ENCODE measurements at regions not wholly inside any gene's neighbourhood (a gene's known extent, or its start where the extent isn't known, plus 50 kb on each side); places are given as distances from the start of the nearest gene placed in this dataset.
"Not testable (repeated sequence)": the region's sequence is repeated elsewhere in the genome, so short reads cannot be mapped to it uniquely, and the experiment has no call there.

DNA sequence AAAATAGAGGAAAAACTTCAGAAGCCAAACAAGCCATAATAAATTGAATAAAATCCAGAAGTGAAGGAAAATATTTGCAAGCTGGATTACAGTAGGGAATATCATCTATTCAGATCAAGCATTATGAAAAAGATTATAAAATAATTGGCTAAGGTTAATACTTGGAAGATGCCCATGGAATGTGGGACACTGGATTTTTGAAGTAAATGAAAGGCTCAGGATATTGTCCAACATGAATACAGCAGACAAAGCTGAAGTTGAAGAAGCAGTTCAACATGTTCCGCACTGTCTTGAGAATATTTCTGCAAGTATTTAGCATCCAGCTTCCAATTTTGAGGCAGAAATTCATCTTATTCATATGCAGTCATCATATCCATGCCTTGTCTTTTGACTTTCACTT is 1278.4 kb upstream of the GJE1 start:
- DNase-seq, result no peak

DNA sequence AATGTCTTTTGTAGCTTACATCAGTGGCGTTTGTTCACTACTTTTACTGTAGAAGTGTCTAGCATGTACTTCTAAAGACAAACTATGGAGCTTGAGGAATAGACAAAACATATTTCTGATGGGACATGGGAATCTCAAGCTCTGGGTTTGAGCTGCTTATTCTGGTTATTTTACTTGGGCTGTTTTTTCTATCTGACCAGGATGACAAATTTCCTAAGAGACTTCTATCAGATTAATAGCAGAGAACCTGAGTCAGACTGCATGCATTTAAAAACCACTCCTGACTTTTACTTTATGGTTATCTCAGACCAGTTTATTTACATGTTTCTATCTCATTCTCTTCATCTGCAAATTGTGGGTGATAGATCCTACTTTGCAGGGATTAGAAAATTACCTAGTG is 1282.3 kb upstream of the GJE1 start:
- DNase-seq, result no peak

DNA sequence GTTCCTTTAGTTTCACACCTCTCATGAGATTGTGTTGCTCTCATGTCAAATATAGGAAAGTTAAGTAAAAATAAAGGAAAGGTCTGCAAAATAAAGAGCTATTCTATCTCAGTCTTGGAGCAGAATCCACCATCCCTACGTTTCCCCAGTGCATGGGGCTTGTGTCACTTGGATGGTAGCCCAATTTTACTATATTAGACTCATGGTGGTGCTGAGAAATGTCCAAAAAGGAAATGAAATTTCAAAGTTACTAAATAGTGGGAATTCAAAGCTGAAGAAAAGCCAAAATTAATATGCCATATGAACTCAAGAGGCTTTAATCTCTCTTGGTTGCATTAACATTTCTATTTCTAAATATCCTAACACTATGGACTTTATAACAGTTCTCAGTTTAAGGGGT is 1283.3 kb upstream of the GJE1 start:
- no peak for DNase-seq

DNA sequence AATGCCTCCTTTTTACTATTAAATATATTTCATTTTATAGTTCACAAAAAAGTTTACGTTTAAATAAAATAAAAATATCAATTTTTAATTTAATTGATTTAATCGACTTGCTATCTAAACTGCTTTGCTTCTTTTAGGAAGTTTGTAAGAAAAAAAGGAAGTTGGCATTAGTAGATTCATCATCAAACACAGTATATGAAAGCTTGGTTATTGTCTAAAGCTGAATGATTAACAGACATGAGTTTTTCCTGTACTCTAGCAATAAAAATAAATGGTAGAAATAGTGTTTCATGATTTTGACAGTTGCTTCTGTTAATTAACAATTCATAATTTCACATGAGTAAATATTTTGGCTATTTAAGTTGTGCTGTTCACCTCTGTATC is 1285.5 kb upstream of the GJE1 start:
- DNase-seq, result no peak

DNA sequence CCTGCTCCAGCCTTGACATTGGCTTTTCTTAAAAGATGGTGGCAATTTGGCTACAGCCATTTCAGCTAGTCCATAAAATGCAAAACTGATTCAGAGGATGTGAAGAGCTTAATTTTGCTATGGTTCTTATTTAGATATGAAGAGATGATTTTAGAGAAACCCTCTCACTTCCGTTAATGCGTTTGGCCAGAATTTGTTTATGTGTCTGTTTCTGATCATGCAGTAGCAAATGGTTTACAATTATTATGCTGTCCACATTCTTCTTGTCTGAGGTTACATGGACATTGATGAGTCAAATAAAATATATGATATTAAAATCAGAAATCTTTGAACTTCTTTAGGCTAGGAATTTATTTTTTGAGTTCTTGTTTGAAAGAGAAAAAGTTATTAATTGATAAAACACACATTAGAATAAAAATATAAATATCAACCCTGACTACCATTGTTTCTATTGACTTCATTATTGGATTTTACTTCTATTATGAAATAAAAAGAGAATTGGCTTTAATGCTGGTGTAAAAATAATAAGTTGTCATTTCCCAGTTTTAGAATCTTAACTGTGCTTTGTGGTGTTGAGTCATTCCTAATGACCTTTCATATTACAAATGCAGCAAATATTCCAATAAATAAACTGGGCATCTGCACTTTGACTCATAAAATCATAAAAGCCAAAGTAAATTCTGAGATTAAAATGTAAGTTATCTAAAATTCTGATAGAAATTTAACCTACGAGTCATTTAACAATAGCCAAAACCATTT is 1286.0 kb upstream of the GJE1 start:
- DNase-seq, result no peak

DNA sequence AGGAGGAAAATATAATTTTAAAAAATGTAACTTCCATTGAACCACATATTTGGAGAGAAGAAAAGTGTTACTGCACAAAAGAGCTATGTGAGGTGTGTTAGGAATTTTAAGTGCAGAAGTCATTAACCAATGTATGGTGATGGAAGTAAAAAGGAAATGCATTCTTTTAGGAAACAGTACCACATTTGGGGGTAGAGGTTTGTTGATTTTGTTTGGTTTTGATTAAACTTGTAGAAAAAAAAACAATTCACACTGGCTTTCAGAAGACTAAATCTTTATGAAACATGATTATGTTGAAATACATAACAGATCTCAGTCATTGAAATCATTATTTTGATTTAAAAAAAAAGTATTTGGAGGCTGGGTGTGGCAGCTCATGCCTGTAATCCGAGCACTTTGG is 1287.0 kb upstream of the GJE1 start:
- DNase-seq, result no peak

DNA sequence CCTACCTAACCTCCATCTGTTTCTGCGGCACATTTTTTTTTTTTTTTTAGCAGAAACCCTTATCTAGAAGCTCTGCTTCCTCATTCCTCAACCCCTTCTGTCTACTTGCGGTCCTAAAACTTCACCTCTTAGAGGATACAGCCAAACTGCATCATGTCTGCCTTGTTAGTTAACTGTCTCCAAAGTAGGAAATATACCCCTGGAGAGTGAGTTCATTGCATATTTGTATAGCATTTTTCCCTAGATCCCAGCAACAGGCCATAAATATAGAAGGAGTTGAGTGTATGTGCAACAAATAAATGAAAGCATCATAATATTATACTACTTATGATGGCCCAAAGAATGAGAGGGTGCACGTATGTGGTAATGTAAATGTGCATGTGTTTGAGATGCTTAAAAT is 1288.6 kb upstream of the GJE1 start:
- DNase-seq, result no peak

DNA sequence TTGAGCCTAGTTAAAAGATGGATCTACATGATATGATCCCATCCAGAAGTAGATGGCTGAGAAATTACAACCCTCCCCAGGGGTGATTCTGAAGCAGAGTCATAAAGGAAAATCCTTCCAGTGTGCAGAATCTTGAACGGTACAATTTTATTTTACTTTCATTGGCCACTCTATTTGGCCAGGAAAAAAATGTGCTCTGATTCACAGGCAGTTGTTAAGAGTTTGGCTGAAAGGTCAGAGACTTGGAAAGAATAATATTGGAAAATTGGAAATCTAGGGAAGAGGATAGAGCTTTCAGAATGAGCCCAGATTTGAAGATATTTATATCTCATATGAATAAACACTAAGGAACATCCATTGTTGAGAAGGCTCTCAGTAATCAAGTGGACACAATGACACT is 1299.3 kb upstream of the GJE1 start:
- no peak for DNase-seq

DNA sequence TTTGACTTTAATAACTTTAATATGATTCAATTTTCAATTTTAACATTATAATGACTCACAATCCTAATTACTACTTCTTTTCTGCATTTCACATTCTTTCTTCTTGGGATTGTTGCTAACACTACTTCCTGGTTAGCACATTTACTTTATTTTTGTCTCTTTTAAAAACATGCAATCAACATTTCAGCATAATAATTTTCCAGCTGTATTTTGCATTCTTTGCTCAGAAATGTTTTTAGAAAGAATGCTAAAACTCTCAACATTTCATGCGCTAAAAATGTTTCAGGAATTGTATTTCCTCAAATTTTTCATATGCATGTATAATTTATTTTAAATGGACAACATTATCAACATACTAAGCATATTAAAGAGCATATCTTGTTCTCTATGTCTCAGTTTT is 1302.1 kb upstream of the GJE1 start:
- DNase-seq, result no peak

DNA sequence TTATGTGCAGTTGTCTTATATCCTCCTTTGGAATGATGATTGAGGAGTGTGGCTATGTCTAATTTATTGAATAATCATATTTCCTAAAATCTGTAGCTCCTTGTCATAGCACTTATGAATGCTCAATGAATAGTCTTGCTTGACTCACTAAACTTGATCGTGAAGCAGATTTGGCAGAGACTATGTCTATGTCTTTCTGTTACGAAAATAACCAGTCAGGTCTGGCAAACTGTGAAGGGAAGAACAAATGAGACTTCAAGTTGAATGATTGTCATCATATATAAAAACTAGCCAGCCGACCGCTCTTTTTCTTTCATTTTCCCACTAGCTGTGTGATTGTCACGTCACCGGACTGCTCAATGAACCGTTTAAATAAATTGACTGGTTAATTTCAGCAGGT is 1303.9 kb upstream of the GJE1 start:
- no peak for DNase-seq

DNA sequence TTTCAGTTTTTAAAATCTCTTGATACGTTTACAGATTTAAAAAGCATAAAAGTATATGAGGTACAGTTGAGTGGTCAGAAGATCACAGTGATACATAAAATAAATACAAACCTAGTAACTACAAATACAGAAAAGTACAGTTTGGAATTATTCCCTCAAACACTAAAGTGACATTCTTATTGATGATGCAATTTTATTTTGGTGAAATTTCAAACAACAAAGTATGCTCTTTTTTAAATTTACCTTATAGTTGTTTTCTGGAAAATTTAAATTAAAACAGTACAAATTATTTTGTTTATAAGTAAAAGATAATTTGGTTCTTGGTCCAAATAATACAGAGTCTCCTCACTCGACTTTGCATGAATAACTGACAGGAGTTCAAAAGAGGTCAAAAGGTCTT is 1305.1 kb upstream of the GJE1 start:
- DNase-seq, result no peak

DNA sequence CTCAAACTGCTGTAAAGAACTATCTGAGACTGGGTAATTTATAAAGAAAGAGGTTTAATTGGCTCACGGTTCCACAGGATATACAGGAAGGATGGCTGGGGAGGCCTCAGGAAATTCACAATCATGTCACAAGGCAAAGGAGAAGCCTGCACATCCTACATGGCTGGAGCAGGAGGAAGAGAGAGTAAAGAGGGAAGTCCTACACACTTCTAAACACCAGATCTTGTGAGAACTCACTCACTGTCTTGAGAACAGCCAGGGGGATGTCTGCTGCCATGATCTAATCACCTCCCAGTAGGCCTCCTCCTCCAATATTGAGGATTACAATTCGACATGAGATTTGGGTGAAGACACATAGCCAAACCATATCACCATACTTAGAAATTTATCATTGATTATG is 1307.0 kb upstream of the GJE1 start:
- no peak for DNase-seq

DNA sequence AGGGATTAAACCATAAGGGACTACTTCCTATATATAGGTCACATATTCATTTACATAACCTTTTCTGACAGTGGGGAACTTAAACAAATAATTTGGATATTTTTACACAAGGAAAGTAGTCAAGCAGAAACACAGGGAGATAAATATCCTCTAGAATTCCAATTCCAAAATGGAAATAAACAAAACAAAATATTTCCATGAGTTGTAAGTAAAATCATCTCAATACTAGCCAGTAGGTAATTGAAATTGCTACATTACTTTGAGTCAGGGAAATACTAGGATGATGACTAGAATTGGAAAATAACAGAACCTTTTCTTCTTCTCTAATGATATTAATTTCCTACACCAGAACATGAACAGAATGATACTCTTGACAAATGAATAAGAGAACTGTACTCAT is 1308.1 kb upstream of the GJE1 start:
- DNase-seq, result no peak

DNA sequence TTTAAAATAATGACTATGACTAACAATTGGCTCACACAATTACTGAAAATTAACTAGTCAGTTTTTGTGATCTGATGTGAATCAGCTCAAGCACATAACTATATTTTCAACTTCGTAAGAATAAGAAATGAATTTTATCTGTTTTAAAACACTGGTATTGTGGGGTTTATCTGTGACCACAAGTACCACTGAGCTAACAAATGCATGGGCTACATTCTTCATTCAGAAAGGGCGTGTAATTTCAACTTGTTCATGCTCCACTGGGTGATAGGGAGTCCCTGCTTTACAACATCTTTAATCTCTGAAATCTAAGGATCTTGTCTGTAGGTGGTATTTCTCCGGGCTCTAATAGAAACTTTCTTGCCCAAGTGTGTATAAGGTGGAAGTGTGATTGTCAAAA is 1311.5 kb upstream of the GJE1 start:
- DNase-seq, result no peak

DNA sequence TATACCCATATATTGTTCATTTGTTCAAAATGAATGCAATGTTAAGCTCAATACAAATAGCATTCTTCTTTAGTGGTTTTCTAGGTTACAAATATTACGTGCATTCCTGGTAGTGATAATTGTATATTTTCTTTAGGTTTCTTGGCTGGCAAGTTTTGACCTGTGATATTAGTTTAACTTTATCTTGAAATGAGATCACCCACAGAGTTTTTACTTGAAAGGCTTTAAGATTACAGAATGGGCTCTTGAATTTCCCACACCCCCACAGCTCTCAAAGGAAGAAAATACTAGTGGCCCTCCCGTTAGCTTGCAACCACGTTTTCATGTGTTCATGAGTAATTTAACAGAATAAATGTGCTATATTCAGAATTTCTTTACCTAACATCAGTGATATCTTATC is 1315.5 kb upstream of the GJE1 start:
- no peak for DNase-seq

DNA sequence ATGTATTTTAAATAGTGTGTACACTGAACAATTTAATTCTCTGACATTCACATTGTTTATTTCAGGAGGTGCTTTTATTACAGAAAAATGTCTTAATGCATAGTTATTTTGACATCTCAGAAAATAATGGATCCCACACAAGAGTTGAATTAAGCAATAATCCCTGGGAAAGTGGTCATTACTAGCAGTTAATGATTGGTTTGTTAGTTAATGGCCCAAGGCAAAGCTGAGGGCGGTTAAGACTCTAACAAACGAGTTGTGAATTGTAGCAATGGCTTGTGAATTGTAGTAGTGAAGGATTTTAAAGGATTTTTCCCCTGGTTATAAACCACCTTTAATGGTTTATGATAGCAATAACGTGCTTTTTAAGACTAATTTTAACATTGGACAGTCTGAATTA is 1316.0 kb upstream of the GJE1 start:
- no peak for DNase-seq

DNA sequence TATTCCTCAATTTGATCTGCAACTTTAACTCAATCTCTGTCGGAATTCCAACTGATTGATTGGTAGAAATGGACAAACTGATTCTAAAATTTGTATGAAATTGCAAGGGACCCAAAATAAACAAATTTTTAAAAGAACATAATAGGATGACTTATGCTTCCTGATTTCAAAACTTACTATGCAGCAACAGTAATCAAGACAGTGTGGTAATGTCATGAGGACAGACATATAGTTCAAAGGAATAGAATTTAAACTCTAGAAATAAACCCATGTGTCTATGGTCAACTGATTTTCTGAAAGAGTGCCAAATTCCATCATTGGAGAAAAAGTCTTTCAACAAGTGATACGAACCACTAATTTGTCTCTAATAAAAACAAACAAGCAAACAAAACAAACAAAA is 1320.1 kb upstream of the GJE1 start:
- no peak for DNase-seq

DNA sequence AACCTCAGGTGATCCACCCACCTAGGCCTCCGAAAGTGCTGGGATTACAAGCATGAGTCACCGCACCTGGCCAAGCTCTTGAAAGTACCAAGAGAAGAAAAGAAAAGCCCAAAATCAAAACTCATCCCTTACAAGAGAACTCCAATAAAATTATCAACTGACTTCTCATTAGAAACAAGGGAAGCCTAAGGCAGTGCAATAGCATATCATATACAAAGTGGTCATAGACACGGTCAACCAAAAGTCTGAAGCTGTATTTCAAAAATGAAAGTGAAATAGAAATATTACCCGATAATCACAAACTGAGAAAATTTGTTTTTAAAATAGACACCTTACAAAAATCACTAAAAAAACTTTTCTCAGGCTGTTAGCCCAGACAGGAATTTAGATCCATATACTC is 1321.1 kb upstream of the GJE1 start:
- no peak for DNase-seq

DNA sequence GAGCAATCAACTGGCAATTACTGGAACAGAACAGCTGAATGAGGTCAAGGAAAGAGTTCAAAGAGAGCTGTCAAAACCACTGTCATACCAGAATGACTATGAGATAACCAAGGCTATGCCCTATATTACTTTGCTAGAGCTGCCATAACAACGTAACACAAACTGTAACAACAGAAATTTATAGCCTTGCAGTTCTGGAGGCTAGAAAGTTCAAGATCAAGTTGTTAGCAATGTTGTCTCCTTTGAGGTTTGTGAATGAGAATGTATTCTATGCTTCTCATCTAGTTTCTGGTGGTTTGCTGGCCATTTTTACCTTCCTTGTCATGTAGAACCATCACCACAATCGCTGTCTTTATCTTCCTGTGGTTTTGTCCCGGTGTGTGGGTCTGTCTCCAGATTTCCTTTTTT is 1323.0 kb upstream of the GJE1 start:
- DNase-seq, result no peak

DNA sequence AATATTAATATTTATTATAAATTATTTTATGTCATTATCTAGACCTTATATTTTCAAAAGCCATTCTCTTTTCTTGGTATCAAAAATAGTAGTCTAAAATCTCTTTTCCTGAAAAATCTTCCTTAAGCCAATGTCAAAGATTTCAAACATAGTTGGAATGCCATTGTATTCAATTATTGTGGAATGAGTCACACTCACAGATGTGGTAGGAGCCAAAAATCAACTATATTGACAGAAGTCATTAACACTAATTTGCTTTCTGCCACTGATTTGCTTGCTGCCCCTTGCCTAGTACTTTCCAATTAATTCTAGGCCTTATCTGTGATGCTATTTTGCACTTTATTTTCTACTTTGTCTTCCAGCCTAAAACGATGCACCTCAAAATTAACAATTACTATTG is 1326.3 kb upstream of the GJE1 start:
- no peak for DNase-seq

DNA sequence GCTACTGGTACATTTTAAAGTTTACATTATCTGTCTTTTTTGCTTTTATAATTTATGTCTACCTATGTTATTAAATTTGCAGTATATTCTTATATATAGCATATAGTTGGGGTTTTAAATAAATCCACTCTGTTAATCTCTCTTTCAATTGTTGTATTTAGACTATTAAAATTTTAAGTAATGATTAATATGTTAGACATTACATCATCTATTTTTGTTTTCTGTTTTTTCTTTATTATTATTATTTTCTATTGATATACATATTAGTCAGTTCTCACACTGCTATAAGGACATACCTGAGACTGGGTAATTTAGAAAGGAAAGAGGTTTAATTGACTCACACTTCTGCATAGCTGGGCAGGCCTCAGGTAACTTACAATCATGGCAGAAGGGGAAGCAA is 1338.2 kb upstream of the GJE1 start:
- DNase-seq, result no peak

DNA sequence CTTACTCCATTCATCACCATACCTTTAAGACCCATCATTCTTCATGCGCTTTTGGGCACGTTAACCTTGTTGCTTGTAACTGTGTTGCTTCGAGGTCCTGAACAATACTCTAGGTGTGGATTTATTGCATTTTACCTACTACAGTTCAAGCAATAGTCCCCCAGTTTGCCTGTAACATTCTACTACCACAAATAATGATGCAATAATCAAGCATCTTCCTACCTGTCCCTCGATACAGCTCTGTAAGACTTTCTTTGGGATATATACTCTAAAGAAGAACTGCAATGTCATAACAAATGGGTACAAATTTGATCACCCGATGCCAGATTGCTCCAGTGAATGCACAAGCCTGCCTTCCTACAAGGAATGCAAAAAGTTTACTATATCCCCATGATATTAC is 1342.6 kb upstream of the GJE1 start:
- DNase-seq, result no peak

DNA sequence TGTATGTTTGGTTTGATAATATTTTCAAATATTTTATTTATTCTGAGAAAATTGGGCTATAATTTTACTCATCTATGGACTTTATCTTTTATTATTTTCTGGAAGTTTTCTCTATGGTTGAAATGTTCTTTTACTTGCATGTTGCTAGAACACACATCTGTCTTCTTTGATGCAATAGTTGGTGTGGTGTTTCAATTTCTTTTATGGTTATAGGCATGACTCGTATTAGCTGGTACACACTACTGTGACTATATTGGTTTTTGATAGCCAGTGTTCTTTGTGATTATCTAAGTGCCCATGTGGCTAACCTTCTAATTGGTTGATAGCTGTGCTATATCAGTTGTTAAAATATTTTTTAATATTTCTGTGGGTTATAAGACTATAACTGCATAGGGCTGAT is 1343.3 kb upstream of the GJE1 start:
- no peak for DNase-seq

DNA sequence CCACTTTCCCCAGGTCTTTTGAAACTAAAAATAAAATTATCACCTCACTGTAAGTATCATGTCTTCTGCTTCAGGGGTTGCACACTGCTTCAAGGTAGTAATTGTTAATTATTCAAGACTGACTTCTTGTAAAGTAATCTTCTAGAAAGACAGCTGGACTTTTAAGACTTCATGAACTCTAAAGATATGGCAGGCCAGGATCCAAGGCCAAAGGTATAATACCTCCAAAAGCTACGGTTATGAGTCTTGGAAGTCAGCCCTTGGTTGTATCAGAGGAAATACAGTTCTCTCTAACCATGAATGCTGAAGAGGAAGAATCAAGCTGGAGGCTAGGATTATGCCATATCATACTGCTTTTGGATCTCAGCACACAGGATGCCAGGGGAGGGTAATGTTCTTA is 1346.8 kb upstream of the GJE1 start:
- no peak for DNase-seq

DNA sequence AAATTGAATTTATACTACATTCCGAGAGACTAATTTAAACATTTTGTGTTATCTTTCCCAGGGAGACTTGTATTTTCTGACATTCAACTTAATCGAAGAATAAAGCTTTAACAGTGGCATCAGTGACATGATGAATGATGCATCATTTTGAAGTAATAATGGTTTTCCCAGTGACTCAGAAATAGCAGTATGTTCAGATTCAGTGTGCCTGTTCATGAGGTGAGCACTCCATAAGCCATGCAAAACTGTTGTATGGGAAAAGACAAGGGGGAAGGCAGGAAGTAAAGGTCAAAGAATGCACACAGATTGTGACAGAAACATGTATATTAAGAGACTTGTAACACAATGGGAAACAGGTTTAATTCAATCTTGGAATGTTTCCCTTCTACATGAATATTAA is 1348.2 kb upstream of the GJE1 start:
- no peak for DNase-seq

DNA sequence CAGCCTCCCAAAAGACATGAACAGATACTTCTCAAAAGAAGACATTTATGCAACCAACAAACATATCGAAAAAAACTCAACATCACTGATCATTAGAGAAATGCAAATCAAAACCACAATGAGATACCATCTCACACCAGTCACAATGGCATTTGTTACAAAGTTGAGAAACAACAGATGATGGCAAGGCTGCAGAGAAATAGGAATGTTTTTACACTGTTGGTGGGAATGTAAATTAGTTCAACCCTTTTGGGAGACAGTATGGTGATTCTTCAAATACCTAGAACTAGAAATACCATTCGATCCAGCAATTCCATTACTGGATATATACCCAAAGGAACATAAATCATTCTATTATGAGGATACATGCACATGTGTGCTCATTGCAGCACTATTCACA is 1349.2 kb upstream of the GJE1 start:
- not testable (repeated sequence) for DNase-seq
